HG03135 (cell line): ENCODE measurements at regions not wholly inside any gene's neighbourhood (a gene's known extent, or its start where the extent isn't known, plus 50 kb on each side); places are given as distances from the start of the nearest gene placed in this dataset.
"Not testable (repeated sequence)": the region's sequence is repeated elsewhere in the genome, so short reads cannot be mapped to it uniquely, and the experiment has no call there.

ENCODE experiments used
- ATAC-seq: cut with Tn5 transposase; IDR thresholded peaks from one replicate; pipeline ENCODE4 v1.9.1; 2021; ENCODE audit warnings: mild to moderate bottlenecking, moderate library complexity; ENCODE audit not compliant: unreplicated experiment

DNA sequence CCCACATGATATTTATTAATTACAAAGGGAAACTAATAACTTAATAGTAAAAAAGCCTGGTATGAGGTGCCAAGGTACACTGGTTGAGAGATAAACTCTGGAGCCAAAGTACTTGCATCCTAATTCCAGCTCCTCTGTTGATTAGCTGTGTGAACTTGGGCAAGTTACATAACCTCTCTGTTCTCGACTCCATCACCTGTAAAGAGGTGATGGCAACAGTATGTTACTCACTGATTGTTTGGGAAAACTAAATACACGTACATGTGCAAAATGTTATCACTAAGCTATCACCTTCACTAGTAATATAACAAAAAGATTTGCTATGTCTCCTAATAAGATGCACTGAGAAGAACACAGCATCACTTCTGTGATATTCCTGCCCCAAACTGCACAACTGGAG lies 206.4 kb downstream of the MEX3B start:
- no peak for ATAC-seq

DNA sequence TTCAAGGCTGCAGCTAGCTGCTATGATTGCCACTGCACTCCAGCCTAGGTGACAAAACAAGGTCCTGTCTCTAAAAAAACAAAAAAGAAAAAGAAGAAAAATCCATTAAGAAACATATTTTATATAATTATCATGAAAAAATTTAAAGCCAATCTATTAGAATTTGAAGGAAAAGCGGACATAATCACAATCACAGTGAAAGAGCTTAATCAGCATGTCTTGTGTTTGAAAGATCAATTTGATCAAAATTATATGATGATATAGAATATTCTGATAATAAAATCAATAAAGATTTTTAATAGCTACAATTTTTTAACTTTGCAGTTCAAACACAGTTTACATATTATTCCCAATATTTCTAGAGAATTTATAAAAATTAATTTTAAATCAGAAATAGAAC lies 210.1 kb downstream of the MEX3B start:
- ATAC-seq, result no peak

DNA sequence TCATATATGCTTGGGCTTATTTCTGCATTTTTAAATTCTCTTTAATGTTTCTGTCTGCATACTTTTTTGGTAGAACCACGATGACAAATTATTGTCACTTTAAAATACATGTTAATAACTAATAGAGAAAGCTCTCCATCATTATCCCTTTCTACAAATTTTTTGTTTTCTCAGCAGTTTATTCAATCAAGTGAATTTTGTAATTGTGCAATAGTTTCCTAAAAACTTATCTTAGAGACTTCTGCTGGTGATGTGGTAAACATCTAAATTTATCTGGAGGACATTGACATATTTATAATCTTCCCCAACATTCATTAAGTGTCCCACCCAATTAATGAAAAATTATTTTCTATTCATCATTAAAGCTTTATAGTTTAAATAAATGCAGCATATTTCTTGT lies 215.3 kb downstream of the MEX3B start:
- no peak for ATAC-seq

DNA sequence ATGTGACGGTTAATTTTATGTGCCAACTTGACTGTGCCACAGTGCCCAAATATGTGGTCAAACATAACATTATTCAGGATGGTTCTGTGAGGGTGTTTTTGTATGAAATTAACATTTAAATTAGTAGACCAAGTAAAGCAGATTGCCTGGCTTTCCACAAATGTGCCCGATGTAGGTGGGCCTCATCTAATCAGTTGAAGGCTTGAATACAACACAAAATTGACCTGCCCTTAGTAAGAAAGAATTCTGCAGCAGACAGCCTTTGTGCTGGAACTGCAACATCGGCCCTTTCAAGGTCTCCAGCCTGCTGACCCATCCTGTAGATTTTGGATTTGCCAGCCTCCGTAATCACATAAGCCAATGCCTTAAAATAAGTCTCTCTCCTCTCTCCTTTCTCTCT lies 215.9 kb downstream of the MEX3B start:
- no peak for ATAC-seq

DNA sequence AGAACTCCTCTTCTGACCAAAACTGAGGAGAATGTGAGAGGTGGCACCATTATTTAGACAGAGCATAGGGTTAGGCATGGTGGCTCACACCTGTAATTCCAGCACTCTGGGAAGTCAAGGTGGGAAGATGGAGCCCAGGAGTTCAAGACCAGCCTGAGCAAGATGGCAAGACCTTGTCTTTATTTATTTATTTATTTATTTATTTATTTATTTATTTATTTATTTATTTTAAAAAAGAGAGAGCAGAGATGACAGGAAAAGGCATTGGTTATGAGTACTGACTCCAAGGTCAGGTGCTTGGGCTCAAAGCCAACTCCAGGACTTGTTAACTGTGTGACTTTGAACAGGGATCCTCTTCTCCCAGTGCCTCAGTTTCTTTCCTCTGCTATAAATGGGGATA lies 217.7 kb downstream of the MEX3B start:
- ATAC-seq, result no peak

DNA sequence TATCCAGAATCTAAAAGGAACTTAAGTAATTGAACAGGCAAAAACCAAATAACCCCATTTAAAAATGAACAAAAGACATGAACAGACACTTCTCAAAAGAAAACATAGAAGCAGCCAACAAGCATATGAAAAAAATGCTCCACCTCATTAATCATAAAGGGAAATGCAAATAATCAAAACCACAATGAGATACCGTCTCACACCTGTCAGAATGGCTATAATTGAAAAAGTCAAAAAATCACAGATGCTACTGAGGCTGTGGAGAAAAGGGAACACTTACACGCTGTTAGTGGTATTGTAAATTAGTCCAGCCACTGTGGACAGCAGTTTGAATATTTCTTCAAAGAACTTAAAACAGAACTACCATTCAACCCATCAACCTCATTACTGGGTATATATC lies 220.7 kb downstream of the MEX3B start:
- no peak for ATAC-seq

DNA sequence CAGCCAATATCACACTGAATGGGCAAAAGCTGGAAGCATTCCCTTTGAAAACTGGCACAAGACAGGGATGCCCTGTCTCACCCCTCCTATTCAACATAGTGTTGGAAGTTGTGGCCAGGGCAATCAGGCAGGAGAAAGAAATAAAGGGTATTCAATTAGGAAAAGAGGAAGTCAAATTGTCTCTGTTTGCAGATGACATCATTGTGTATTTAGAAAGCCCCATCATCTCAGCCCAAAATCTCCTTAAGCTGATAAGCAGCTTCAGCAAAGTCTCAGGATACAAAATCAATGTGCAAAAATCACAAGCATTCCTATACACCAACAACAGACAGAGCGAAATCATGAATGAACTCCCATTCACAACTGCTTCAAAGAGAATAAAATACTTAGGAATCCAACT lies 223.2 kb downstream of the MEX3B start:
- ATAC-seq, result not testable (repeated sequence)

DNA sequence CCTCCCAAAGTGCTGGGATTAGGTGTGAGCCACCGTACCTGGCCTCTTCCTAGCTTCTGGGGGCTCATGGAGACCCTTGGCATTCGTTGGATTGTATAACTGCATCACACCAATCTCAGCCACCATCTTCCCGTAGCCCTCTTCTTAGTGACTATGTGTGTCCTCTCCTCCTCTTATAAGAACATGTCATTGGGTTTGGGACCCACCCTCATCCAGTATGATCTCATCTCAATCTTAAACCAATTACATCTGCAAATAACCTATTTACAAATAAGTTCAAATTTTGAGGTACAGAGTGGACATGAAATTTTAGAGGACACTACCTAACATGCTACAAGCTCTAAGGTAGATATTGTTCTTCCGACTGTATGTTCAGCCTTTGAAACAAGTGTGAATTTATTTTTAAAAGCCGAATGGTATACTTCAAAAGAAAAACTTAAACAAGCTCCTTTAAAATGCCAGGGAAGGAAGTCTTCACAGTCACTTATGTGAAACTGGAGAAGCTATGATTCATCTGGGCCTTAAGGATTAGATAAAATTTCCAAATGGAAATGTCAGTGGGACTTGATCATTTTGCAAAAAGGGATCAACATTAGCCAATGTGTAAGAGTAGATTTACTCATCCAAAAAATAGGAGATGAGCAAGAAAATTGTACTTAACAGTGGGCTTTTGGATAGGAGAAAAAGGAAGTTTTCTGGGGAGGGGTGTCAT lies 225.7 kb downstream of the MEX3B start:
- ATAC-seq, result no peak

DNA sequence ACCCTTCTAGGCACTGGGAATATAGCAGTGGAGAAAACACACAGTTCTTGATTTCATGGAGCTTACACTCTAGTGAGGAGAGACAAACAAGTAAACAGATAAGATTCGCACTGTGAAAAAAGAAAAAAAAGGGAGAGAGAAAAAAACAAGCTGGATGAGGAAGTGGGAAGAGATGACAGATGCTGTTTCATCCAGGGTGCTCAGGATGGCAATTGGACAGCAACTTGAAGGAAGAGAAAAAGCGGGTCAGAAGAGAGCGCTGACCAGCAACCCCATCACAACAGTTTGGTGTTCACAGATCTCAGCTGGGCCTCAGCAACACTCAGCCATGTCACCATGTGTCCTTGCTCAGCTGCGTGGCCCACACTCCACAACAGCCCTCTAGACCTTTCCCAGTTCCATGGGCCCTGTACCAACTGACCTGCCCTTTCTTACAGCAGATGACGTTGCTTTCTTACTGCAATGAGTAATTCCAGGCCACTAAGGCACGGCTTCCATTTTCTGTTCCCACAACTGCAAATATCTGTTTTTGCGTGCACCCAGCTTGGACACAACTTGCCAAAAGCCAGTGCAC lies 230.8 kb downstream of the MEX3B start:
- ATAC-seq, result no peak

DNA sequence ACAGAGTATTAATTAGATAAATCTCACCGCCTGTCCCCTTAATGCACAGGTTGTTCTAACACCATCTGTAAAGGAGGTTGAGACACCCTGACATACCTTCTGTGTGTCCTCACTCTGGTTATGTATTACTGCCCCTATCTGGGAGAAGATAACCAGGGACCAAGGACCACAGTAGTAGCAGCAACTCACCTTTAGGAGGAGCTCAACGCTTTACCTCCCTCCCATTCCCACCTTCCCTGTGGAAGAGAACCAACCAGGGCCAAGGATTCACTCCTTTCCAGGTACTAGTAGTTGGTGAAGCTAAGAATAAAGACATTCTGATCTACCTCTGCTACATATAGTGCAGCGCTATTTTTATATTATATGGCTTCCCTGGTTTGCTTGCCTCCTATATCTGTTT lies 232.6 kb downstream of the MEX3B start:
- ATAC-seq, result no peak

DNA sequence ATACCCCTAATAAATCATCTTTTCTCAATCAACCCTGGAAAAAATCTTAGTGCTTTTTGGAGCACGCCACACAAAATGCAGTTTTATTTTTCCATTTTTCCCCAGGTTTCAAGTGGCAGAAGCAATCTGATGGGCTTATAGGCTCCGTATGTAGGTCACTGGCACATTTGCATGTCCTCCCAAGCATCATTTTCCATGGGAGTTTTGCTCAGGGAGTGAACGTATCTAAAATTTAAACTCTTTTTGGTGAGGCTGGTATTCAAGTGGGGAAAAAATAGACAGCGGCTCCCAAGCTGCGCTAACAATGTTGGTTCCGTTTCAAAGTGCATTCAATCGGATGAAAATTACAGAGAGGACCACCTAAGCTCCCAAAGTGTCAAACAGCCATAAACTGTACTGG lies 233.4 kb downstream of the MEX3B start:
- no peak for ATAC-seq

DNA sequence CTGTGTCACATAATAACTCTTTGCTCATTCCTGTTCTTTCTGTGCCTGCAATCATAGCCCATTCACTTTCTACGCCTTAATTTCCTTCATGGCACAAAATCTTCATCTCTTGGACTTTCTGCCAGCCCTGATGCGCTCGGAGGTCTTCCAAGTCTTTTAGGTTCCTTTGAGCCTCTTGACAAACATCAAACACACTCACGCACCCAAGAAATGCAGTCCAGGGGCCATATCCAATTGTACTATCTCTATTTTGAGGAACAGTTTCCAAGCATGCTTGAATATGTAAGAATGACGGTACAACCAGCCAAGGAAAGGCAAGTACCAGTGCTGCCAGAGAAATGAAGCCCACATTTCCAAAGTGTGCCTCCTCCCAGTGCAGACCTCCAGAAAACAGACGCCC lies 234.1 kb downstream of the MEX3B start:
- no peak for ATAC-seq

DNA sequence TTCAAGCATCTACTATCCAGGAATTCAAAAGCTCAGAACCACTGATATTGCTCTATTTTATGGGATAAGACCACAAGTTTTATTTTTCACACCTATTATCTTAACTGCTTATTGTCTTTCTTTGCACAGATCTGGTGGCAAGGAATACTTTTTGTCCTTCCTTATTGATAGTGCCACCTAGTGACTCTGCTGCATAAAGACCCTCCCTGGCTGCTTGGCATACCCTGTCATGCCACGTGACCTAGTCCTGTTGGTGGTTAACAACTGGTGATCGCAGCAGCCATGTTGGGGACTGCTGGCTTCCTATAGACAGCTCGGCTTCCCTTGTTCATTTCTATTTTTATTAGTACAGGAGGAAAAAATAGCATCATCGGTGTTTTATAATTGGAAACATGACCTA lies 236.3 kb downstream of the MEX3B start:
- no peak for ATAC-seq

DNA sequence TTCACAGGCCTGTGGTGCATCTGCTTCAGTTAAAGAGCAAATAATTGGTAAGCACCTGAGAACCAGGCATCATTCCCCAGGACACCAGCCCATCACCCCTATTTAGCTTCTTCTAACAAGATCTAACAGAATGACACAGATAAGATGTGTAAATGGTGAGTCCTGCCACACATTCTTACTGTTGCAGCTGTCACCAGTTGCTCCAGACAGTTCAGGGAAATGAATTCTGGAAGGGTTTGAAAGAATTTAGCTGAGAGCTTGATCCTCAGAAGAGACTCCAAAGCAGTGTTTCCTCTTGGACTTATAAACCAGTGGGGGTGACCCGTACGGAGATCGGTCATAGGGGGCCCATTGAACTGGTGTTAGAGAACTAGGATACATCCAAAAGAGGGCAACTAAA lies 238.0 kb downstream of the MEX3B start:
- ATAC-seq, result no peak

DNA sequence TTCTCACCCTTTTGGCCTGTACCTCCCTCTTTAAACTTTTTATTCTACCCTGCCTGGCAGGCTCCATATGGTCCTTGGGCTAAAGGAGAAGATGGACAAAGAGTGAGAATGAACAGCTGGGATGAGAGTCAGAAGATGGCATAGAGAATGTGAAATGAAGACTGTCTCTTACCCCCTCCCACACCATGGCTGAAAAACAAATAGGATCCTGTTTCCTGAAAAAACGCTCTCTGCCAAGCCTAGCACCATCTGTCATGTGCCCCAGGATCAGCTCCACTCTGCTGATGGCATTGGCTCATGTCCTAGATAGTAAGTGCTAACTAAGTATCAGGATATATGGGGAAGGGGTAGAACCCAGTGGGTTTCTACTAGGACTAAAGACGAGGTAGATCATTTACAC lies 238.6 kb downstream of the MEX3B start:
- ATAC-seq, result no peak

DNA sequence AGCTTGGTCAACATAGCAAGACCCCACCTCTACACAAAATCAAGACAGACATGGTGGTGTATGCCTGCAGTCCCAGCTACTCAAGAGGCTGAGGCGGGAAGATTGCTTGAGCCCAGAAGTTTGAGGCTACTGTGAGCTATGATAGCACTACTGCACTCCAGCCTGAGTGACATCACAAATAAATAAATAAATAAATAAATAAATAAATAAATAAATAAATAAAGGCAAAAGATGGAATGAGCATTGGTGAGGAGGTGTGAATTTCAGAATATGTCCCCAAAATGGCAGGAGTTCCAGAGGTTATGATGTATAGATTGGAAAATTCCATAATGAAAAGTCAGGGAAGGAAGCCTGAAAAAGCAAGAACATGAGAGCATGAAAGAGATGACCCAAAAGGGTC lies 249.9 kb downstream of the MEX3B start:
- ATAC-seq, result no peak

DNA sequence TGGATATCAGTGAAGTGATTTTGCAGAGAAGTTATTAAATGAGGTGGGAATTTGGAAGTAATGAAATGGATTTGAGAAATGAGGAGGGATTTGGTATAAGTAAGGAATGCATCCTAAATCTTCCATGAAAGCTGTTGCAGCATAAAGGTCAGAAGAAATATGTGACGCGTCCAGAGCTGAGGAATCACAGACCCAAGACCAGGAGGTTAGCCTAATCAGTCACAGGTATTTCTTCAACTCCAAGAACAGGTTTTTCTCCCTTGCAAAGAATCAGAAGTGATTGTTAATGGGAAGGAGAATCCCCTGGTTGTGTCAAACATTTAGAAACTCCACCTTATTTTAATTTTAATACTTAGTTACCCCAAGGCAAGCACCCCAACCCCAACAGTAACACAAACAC lies 253.2 kb downstream of the MEX3B start:
- no peak for ATAC-seq

DNA sequence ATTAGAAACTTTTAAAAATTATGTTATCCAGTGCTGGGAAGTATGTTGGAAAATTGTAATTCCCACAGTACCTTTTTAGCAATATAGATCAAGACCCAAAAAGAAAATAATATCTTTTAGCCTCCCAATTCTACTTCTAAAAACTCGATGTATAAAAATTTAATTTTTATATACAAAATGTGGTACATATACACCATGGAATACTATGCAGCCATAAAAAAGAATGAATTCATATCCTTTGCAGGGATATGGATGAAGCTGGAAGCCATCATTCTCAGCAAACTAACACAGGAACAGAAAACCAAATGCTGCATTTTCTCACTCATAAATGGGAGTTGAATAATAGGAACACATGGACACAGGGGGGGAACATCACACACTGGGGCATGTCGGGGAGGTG lies 254.5 kb downstream of the MEX3B start:
- not testable (repeated sequence) for ATAC-seq

DNA sequence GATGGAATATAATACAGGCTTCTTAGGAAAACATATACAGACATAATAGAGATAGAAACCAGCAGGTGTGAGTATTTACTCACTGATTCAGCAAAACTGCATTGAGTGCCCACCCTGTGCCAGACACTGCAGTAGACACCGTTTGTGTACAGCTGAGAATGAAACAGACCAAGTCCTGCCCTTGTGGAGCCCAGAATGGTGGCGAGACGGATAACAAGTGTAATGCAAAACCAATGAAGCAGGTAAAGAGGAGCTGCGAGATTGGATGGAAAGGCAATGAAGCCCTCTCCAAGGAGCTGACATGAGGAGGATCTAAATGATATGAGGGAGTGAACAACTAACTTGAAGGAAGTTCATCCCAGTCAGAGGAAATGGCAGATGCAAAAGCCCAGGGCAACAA lies 256.4 kb downstream of the MEX3B start:
- no peak for ATAC-seq

DNA sequence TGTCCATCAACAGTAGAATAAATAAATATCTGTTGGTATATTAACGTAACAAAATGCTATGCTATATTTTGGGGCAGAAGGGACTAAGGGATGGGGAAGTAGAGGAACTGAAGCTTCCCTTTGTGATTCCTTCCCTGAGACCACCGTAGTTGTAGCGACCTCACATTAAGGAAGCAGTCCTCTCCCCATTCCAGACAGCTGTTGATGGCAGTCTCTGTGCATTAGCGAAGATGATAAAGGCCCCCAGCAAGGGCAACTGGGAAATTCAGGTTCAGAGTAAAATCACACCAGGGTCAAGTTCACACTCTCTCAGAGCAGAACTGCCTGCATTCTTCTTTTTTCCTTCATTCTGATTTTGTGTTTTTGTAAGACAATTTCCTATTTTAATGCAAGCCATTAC lies 259.0 kb downstream of the MEX3B start:
- ATAC-seq, result no peak

DNA sequence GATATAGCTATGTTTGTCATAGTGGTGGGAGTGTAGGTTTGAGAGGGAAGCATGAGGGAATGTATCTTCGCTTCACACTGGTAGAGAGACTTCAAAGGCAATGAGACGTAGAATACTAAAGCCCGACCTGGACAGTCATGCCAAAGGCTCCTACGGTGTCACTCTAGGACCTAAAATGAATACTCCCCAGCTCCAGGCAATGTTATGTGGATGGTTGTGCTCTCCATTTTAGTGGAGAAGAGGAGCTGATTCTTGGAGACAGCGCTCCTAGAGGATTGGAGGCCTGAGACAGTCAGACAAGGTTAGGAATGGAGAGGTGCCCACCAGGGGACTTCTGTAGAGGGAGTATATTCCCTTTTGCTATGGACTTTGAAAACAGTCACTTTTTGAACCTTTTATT lies 260.1 kb downstream of the MEX3B start:
- no peak for ATAC-seq

DNA sequence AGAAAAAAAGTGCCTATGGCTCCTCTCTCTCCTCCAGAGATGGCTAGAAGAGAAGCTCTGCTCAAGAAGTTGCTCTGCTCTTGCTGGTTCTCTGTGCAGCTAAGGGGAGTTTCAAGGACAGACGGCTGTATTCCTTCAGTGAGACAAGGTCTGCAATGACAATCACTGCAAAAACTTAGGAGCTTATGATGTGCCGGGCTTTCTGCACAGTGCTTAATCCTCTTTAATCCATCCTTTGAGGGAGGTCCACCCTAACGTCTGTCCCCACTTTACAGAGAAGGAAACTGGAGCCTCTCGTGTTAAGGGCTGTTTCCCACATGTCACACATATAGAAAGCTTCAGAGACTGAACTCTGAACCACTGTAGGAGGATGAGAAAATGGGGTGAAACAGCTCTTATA lies 260.6 kb downstream of the MEX3B start:
- ATAC-seq, result no peak

DNA sequence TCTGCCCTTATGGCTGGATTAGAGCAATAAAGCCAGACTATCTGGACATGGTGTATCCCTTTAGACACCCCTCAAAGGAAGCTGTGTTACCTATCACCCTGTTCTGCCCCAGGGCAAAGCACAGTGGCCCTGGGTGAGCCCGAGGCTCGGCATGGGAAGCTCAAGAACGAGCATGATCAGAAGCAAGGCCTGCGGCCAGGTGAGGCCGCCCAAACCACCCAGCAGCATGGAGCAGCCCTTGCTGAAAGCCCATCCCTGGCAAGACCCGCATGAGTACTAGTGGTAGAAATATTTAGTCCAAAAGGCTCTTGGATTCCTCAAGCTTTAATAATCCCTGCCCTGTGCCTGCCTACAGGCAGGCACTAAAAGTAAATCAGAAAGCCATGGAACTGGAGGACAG lies 261.1 kb downstream of the MEX3B start:
- ATAC-seq, result no peak
